ENCODE measurements at regions not wholly inside any gene's neighbourhood (a gene's known extent, or its start where the extent isn't known, plus 50 kb on each side); places are given as distances from the start of the nearest gene placed in this dataset.

DNA sequence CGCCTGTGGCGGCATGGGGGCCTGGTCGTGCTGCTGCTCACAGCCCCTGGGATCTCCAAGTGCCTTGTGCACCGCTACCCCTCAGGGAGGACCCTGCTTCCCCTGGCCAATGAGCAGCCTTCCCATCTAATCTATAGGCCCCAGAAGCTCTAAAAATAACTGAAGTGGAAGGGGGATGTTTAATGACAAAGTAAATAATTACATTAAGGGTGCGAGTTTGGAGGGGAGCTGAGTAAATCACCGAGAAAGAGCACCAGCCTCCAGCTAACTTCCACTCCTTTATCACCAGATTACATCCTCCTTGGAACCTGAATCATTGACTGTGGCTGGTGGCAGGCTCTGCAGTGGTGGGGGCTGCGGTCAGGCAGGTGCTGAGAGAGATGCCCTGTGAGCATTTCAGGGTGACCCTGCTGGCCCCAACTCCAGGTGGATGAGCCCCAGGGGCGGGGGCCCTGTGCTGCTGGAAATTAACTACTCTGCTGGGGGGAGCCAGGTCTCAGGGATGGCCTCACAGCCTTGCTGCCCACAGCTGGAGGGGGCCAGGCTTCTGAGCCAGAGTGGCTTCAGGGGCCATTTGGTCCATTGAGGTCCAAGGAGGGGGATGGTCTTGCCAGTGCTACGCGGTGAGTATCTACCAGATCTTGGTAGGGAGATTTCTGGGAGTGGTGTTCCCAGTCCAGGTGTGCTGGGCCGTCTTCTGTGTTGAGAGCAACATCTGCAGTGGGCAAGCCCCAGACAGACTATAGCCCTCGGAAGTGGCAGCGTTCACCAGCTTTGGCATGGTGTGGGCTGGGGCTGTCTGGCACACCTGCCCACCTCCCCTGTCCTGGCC is 74.2 kb downstream of the GLI2 start:
- peak in 2 of 3 experiments; percentile 55 to 85 for DNase-seq

DNA sequence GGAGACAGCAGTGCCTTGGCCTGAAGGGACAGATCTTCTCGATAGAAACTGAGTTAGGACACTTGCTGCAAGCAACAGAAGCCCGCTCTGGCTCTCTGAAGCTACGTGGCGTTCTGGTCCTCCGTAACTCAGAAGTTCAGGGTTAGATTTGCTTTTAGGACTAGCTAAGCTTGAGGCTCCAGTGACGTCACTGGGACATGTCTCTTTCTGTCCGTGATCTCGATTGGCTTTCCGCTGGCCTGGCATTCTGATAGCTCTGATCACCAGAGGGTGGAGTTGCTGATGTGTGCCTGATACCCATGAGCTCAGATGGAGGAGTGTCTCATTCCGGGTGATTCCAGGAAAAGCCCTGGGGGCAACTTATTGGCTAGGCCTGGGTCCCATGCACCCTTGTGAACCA is 75.0 kb downstream of the GLI2 start:
- no peak for DNase-seq

DNA sequence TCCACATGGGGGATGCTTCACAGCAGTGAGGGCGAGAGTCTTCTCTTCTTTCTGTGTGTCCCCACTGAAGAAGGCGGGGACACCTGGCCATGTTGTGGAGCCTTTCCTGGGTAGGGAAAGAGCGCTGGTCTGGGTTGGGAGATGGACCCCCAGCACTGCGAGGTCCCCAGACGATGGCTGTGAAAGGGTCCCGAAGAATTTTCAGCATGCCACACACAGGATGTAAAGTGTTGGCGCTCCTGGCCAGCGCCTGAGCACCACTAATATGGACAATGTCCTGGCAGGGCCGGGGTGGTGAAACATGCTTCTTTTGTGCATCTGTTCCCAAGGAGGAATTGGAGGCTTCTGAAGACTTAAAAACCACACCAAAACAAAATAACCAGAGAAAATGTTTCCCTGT is 77.2 kb downstream of the GLI2 start:
- DNase-seq: no peak

- DNase-seq: no peak
Measured at GRCh38 chr2:120814352-120814751, 78.7 kb downstream of the GLI2 start.

DNA sequence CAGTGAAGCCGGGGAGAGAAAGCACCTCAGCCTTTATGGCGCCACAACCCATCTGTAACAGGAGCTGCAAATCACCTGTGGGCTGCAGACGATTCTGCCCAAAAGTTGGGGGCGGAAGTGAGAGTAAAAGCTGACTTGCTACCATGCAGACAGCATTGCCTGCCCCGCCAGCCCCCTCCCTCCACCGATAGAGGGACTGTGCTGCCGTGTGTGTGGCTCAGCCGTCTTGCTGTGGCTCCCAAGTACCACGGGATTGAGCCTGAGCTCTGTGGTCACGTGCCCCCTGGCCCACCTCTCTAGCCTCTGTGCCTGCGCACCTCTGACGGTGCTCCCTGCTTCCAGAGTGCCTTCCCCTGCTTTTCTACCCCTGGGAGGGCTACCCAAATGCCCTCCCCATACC is 79.6 kb downstream of the GLI2 start:
- no peak for DNase-seq

- DNase-seq: no peak
Measured at GRCh38 chr2:120817136-120817955, 81.7 kb downstream of the GLI2 start.

DNA sequence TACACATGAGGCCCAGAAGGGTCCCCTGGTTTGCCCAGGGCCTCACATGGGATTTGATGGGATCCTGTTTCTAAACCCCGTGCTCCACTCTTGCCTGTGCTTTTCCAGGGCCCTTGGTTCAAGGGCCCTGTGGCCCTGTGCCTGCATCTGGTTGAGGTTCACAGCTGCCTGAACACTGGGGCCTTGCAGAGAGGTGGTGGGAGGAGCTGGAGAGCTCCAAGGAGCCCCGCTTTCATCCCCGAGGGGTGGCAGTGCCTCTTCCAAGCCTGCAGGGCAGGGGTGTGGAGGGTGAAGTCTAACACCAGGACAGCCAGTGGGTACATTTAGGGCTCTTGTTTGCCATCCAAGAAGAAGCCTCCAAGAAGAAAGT is 82.3 kb downstream of the GLI2 start:
- DNase-seq: no peak

DNA sequence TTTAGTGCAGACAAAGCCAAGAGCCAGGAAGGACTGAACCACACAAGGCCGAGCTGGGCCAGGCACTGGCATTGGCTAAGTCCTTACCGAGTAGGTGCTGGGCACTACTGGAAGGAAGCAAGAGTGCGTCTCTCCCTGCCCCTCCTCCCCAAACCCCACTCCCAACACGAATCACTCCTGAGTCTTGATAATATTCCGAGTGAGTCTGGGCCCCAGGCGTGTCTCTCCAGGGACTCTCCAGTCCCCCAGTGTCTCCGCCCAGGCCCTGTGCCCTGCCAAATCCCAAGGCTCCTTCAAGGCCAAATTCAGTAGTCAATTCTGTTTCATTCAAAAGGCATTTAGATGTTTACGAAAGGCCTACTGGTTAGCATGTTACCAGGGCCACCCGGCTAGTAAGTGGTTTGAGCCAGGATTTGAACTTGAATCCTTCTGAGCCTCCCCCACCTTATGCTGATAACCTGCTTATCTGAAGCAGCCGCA is 82.8 kb downstream of the GLI2 start:
- DNase-seq: no peak

- peak in 1 of 3 experiments; percentile 30 for DNase-seq
Measured at GRCh38 chr2:120819720-120820210, 84.1 kb downstream of the GLI2 start.

GRCh38 chr2:120820263-120820952 is 84.7 kb downstream of the GLI2 start:
- DNase-seq: peak in 2 of 3 experiments; percentile 19 to 68

- no peak for DNase-seq
Measured at GRCh38 chr2:120820953-120821279, 85.2 kb downstream of the GLI2 start.

- DNase-seq: no peak
Measured at GRCh38 chr2:120821446-120822160, 85.9 kb downstream of the GLI2 start.

DNA sequence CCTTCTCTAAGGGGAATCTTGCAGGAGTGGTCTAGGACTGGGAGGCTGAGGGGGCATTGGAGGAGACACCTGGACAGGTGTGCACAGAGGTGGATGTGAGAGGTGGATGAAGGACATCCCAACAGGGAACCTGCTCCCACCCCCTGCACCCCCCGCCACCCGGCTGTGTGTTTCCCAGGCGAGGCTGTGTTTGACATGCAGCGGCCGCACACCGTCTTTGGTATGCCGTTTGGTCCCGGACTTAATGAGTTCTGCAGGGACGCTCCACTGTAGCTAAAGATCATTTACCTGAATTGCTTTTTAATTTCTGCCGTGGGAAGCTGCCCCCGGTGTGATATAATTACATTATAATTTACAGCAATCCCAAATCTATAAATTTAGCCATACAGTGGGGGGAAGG is 87.3 kb downstream of the GLI2 start:
- no peak for DNase-seq

DNA sequence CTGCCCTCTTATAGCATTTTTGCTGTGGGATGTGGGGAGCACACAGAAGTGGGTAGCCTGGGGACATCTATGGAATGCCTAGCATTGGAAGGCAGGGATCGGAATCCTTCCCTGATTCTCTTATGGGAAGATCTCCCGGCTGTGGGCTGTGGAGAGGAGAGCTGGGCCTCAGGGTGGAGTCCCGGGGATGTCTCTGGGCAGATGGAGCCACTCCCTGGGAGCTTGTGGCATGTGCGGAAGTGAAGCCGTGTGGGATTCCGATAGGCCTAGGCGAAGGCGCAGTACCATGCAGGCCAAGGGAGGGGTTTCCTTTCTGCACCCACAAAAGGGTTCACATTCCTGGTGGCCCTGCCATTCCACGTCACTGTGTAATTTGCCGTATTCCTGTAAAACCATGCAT is 87.9 kb downstream of the GLI2 start:
- DNase-seq: no peak

GRCh38 chr2:120824246-120824645 is 88.6 kb downstream of the GLI2 start:
- no peak for DNase-seq

DNA sequence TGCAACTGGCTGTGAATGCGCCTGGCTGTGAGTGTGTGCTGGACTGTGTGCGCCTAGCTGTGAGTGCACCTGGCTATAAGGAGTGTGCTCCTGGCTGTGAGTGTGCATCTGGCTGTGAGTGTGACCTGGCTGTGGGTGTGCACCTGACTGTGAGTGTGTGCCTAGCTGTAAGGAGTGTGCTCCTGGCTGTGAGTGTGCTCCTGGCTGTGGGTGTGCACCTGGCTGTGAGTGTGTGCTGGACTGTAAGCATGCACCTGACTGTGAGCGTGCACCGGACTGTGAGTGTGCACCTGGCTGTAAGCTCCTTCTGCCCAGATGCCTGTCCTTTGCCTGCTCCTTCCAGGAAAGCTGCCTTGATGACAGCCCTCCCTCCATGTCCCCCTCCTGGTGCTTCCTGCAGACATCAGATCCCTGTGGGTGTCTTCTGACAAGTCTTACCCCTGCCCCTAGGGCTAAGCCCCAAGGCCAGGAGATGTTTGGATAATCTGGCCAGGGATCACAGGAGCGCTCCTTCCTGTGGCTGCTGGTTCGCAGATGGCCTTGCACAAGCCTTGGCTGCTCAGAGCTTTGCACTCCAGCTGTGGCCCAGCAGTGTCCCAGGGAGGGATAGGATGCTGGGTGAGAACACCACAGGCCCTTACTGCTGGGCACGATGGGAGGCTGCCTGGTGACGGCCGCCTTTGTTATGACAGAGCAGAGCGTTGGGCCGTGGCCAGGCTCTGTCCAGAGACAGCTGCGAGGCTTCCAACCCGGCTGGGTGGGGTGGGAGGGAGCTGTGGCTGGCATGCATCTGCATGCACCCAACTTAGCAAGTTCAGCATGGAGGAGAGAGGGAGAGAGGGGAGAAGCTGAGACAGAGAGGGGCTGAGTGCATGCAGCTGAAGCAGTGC is 89.9 kb downstream of the GLI2 start:
- DNase-seq: peak in 2 of 3 experiments; percentile 9 to 41

- DNase-seq: no peak
Measured at GRCh38 chr2:120826260-120826648, 90.6 kb downstream of the GLI2 start.

DNA sequence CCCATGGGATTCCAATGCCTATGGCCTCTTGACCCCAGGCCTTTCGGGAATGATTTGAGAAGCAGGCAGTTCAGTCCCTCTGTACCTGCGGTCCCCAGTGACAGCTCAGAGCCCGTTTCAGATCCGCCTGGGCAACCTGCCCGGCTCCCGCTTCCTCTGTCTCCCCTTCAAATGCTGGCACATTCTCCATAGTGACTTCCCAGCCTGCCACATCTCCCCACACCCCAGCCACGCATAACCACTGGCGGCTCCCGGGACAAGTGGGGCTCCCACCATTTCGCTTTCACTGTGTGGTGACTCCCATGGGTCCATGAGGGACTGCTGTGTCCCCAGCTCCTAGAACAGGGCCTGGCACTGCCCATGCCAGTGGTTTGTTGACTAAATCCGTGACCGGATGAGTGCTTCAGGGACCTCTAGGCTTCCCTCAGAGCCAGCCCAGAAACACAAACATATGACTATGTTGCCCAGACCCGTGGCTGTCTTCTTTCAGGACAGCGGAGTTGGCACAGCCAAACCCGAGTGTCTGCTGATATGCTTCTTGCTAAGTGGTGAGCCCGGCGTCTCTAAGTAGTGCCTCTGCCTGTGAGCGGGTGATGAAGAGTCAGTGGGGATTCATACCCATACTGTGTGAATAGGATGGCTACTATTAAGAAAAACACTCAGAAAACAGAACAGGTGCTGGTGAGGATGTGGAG is 91.2 kb downstream of the GLI2 start:
- no peak for DNase-seq

DNA sequence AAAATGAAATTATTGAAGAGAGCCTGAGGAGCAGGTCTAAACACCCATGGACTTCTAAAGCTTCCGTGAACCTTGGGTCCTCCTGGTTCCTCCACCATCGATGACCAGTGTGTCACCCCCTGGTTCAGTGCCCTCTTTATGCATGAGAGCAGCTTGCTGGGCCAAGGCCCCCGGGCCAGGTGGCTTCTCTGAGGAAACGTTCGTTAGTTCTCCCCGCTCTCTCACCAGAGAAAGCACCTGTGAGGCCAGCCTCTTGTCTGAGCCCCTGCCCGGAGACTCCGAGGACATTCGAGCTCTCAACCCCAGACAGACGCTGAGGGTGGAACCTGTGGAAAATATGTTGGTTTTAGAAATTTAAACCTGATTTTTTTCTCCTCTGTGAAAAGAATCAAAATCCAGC is 92.4 kb downstream of the GLI2 start:
- DNase-seq: no peak

DNA sequence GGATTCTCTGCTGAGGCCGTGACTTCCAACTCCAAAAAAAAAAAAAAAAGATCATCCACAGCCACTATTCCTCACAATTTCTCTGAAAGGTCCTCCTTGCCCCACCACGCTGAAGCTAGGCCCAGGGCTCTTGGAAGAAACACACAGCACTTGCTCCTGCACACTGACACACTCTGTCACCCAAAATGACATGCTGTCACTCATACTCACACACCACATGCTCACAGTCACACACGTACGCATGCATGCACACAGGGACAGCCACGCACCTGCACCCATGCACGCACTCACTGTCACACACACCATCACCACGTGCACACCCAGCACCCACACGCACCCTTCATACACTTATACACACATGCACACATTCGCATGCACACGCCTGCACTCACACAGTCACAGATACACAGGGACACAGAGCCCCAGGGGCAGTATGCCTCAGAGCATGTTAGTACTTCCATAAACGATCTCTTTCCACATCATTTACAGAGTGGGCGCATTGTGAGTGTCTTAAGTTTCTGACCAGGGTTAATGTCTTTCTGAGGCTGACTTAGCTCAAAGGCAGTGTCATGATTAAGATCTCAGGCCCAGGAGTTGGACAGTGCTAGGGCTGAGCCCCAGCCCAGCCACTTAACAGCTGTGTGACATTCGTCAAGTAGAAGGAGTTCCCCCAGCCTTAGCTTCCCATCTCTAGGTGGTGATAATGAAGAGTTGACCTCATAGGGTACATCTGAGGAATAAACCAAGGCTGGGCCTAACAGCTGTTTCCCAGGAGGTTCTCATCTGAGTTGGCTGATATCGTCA is 93.4 kb downstream of the GLI2 start:
- DNase-seq: no peak
